NB4 (cell line): ENCODE measurements at regions not wholly inside any gene's neighbourhood (a gene's known extent, or its start where the extent isn't known, plus 50 kb on each side); places are given as distances from the start of the nearest gene placed in this dataset.

Experiments
- MYC ChIP-seq: IDR thresholded peaks from 2 replicates; pipeline ENCODE4 v1.6.1; 2011; ENCODE audit warnings: low read depth, low read length
- POLR2A ChIP-seq: IDR thresholded peaks from 2 replicates; pipeline ENCODE4 v1.6.1; 2011; ENCODE audit warnings: mild to moderate bottlenecking; ENCODE audit not compliant: insufficient read length; ENCODE audit errors: extremely low read depth
- TF ChIP-seq, protein P1 (sequence below): IDR thresholded peaks from 2 replicates; pipeline ENCODE4 v1.6.1; 2011; ENCODE audit warnings: low read depth, low read length
- TF ChIP-seq, protein P2 (sequence below): IDR thresholded peaks from one replicate; pipeline ENCODE4 v1.5.1; 2012; ENCODE audit warnings: low read depth, low read length

DNA sequence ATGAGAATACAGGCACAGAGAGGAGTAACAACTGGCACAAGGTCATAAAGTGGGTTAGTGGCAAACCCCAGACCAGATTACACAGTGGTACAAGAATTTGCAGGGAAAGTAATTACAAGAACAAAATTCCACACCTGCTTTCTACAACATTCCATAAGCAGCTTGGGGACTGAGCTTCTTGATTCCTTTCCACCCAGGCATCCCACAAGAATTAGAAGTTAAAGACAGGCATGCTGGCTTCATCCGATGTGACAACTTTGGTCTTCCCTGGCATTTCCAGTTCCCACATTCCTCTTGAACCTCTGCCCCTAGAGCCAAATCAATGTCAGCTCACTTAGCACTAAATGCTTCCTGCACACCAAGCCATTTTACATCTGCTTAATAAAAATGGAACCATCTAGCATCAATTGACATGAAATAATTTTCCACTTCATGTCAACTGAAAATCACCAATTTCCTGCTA lies 435.8 kb upstream of the PAPPA start:
- TF ChIP-seq MYC (no peak), POLR2A (no peak)
- TF ChIP-seq, protein P1, sequence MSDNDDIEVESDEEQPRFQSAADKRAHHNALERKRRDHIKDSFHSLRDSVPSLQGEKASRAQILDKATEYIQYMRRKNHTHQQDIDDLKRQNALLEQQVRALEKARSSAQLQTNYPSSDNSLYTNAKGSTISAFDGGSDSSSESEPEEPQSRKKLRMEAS: no peak
- TF ChIP-seq, protein P2, sequence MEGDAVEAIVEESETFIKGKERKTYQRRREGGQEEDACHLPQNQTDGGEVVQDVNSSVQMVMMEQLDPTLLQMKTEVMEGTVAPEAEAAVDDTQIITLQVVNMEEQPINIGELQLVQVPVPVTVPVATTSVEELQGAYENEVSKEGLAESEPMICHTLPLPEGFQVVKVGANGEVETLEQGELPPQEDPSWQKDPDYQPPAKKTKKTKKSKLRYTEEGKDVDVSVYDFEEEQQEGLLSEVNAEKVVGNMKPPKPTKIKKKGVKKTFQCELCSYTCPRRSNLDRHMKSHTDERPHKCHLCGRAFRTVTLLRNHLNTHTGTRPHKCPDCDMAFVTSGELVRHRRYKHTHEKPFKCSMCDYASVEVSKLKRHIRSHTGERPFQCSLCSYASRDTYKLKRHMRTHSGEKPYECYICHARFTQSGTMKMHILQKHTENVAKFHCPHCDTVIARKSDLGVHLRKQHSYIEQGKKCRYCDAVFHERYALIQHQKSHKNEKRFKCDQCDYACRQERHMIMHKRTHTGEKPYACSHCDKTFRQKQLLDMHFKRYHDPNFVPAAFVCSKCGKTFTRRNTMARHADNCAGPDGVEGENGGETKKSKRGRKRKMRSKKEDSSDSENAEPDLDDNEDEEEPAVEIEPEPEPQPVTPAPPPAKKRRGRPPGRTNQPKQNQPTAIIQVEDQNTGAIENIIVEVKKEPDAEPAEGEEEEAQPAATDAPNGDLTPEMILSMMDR: no peak
